ENCODE measurements at regions not wholly inside any gene's neighbourhood (a gene's known extent, or its start where the extent isn't known, plus 50 kb on each side); places are given as distances from the start of the nearest gene placed in this dataset.

GRCh38 chr17:70621566-70621965 lies 452.2 kb downstream of the KCNJ2 start:
- H3K4me3 ChIP-seq: no peak overlapping the region
- TF ChIP-seq POLR2AphosphoS5 (IDR thresholded peaks at IDR 0.05; ENCODE audit: insufficient read depth in 1 of 2, low read depth in 1 of 2) (no peak), POLR2A (IDR thresholded peaks at IDR 0.05) (no peak), CTCF (IDR thresholded peaks at IDR 0.05) (no peak)
- no peak overlapping the region for H3K27ac ChIP-seq
- no peaks in the 10 kb centered on the region for H3K36me3 ChIP-seq
- no peaks in the 10 kb centered on the region for H3K9me3 ChIP-seq
- no peaks in the 10 kb centered on the region for H3K27me3 ChIP-seq
- H3K4me1 ChIP-seq: no peaks in the 10 kb centered on the region
- DNase-seq (ENCODE audit: extremely low spot score in 2 of 2): no peak
- intact Hi-C loops (cut with DNase I): no loop called here

- no peak overlapping the region for H3K27ac ChIP-seq
- H3K27me3 ChIP-seq: no peaks in the 10 kb centered on the region
- H3K36me3 ChIP-seq: no peaks in the 10 kb centered on the region
- no peak for DNase-seq (ENCODE audit: extremely low spot score in 2 of 2)
- intact Hi-C loops (cut with DNase I): no loop called here
- H3K4me3 ChIP-seq: no peak overlapping the region
- TF ChIP-seq CTCF (IDR thresholded peaks at IDR 0.05): peak in 1 of 3 experiments; percentile 10
- TF ChIP-seq POLR2A (IDR thresholded peaks at IDR 0.05): no peak
- H3K4me1 ChIP-seq: no peaks in the 10 kb centered on the region
- no peaks in the 10 kb centered on the region for H3K9me3 ChIP-seq
Measured at GRCh38 chr17:70622368-70623260, 453.3 kb downstream of the KCNJ2 start.

- no peak overlapping the region for H3K4me3 ChIP-seq
- no peaks in the 10 kb centered on the region for H3K9me3 ChIP-seq
- intact Hi-C loops (cut with DNase I): no loop called here
- no peak for DNase-seq (ENCODE audit: extremely low spot score in 2 of 2)
- H3K4me1 ChIP-seq: no peaks in the 10 kb centered on the region
- no peaks in the 10 kb centered on the region for H3K27me3 ChIP-seq
- H3K36me3 ChIP-seq: no peaks in the 10 kb centered on the region
- H3K27ac ChIP-seq: no peak overlapping the region
- TF ChIP-seq POLR2A (IDR thresholded peaks at IDR 0.05) (no peak), POLR2AphosphoS5 (IDR thresholded peaks at IDR 0.05; ENCODE audit: insufficient read depth in 1 of 2, low read depth in 1 of 2) (no peak), CTCF (IDR thresholded peaks at IDR 0.05) (no peak)
Measured at GRCh38 chr17:70624211-70624610, 454.9 kb downstream of the KCNJ2 start.

GRCh38 chr17:70629902-70630301 lies 460.6 kb downstream of the KCNJ2 start:
- Histone ChIP-seq H3K36me3 (no peaks in the 10 kb centered on the region), H3K27ac (no peak overlapping the region), H3K9me3 (no peaks in the 10 kb centered on the region), H3K4me1 (no peaks in the 10 kb centered on the region), H3K4me3 (no peak overlapping the region), H3K27me3 (no peaks in the 10 kb centered on the region)
- TF ChIP-seq POLR2A (IDR thresholded peaks at IDR 0.05) (no peak), POLR2AphosphoS5 (IDR thresholded peaks at IDR 0.05; ENCODE audit: insufficient read depth in 1 of 2, low read depth in 1 of 2) (no peak), CTCF (IDR thresholded peaks at IDR 0.05) (no peak)
- intact Hi-C loops (cut with DNase I): no loop called here
- DNase-seq (ENCODE audit: extremely low spot score in 2 of 2): no peak

- Histone ChIP-seq H3K4me3 (no peak overlapping the region), H3K4me1 (no peaks in the 10 kb centered on the region), H3K36me3 (no peaks in the 10 kb centered on the region), H3K9me3 (no peaks in the 10 kb centered on the region), H3K27me3 (no peaks in the 10 kb centered on the region), H3K27ac (no peak overlapping the region)
- intact Hi-C loops (cut with DNase I): no loop called here
- TF ChIP-seq POLR2A (IDR thresholded peaks at IDR 0.05) (no peak), CTCF (IDR thresholded peaks at IDR 0.05) (peak; percentile 45 to 64 (median 57))
- DNase-seq (ENCODE audit: extremely low spot score in 2 of 2): no peak
Measured at GRCh38 chr17:70636517-70637133, 467.3 kb downstream of the KCNJ2 start.

All from vagina (tissue), 2 donors.